Thyroid gland (tissue), 4 donors: ENCODE measurements at regions not wholly inside any gene's neighbourhood (a gene's known extent, or its start where the extent isn't known, plus 50 kb on each side); places are given as distances from the start of the nearest gene placed in this dataset.

Source experiments
- POLR2A ChIP-seq, 2 donors: fragments of 450-650 bp; IDR thresholded peaks; one replicate each; pipeline ENCODE4 v1.6.1; 2017; ENCODE audit warnings: antibody characterized with exemption in 2 of 2, mild to moderate bottlenecking in 2 of 2, moderate library complexity in 1 of 2
- TF ChIP-seq, protein P1 (sequence below), 6 experiments: fragments of 200-600 bp in 3 of 6; fragments of 450-650 bp in 3 of 6; sonication (generic) in 3 of 6; IDR thresholded peaks; one replicate each; pipeline ENCODE4 v1.5.1; 2016 to 2019; ENCODE audit warnings: antibody characterized with exemption in 6 of 6, mild to moderate bottlenecking in 2 of 6, inconsistent platforms in 1 of 6, moderate library complexity in 1 of 6

DNA sequence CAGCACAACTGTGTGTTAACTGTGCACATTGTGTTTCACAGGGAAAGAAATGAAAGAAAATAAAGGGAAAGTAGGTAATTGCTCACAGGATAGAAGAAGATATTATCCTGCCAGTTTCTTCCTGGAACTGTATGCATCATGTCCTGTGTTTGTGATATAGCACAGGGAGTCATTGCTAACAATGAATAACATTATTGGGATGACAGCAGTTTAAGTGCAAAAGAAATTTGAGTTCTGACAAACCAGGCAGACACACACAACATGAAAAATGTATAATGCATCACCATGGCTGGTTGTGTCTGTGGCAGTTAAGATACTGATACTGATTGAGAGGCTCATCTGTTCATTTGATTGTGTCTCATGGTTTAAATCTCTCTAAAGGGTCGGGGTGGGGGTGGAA, 145.4 kb downstream of the SPATA31D1 start:
- TF ChIP-seq, protein P1, sequence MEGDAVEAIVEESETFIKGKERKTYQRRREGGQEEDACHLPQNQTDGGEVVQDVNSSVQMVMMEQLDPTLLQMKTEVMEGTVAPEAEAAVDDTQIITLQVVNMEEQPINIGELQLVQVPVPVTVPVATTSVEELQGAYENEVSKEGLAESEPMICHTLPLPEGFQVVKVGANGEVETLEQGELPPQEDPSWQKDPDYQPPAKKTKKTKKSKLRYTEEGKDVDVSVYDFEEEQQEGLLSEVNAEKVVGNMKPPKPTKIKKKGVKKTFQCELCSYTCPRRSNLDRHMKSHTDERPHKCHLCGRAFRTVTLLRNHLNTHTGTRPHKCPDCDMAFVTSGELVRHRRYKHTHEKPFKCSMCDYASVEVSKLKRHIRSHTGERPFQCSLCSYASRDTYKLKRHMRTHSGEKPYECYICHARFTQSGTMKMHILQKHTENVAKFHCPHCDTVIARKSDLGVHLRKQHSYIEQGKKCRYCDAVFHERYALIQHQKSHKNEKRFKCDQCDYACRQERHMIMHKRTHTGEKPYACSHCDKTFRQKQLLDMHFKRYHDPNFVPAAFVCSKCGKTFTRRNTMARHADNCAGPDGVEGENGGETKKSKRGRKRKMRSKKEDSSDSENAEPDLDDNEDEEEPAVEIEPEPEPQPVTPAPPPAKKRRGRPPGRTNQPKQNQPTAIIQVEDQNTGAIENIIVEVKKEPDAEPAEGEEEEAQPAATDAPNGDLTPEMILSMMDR (IDR thresholded peaks at IDR 0.05), result no peak
- no peak for TF ChIP-seq POLR2A (IDR thresholded peaks at IDR 0.05)
